NK-92 treated with Interleukin-12 subunit alpha and Interleukin-12 subunit beta, amount 100 ng/mL, for 24 hours (cell line): ENCODE measurements at regions not wholly inside any gene's neighbourhood (a gene's known extent, or its start where the extent isn't known, plus 50 kb on each side); places are given as distances from the start of the nearest gene placed in this dataset.
"Not testable (repeated sequence)": the region's sequence is repeated elsewhere in the genome, so short reads cannot be mapped to it uniquely, and the experiment has no call there.

Experiments used
- DNase-seq: peaks from one replicate; lab custom pipeline; 2025; lab: John Stamatoyannopoulos, UW

- not testable (repeated sequence) for DNase-seq
Observed at GRCh38 chr9:74094037-74094436, 403.1 kb upstream of the RORB start.

DNA sequence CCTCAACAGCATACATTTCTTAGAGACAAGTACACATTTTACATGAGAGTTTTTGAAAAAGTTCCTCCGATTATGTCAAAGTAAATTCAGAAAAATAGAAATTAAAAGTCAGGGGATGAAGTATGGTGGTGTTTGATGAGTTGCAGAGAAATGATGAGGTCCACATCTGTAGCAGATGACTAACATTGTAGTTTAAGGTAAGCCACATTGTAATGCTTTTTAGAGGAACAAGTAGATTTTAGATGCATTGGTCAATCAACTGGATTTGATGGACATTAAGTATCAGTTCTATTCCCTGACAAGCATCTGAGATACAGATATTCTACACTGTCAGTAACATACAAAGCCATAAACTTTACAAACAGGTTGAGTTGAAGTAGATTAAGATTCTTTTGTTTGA, 402.4 kb upstream of the RORB start:
- no peak for DNase-seq

GRCh38 chr9:74095925-74096324, 401.2 kb upstream of the RORB start:
- no peak for DNase-seq

DNA sequence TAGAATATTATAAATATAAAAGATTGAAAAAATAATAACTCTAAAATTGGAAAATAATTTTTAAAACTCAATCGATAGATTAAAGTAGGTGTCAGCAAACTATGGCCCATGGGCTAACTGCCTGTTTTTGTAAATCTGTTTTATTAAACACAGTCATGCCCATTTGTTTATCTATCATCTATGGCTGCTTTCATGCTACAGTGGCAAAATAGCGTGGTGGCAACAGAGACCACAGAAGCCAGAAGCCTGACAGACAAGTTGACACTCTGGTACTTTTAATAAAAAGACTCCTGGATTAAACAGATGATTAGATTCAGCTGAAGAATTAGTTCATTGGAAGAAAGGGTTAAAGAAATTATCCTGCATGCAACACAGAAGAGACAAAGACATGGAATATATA, 400.7 kb upstream of the RORB start:
- no peak for DNase-seq

- DNase-seq, result no peak
Observed at GRCh38 chr9:74100042-74100441, 397.1 kb upstream of the RORB start.

DNA sequence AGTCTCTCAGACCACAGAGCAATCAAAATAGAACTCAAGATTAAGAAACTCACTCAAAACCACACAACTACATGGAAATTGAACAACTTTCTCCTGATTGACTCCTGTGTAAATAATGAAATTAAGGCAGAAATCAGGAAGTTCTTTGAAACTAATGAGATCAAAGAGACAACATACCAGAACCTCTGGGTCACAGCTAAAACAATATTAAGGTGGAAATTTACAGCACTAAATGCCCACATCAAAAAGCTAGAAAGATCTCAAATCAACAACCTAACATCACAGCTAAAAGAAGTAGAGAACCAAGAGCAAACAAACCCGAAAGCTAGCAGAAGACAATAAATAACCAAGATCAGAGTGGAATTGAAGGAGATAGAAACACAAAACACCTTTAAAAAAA, 395.0 kb upstream of the RORB start:
- DNase-seq, result not testable (repeated sequence)

GRCh38 chr9:74102702-74103101, 394.4 kb upstream of the RORB start:
- DNase-seq, result no peak

- DNase-seq, result no peak
Observed at GRCh38 chr9:74107692-74108091, 389.4 kb upstream of the RORB start.

- no peak for DNase-seq
Observed at GRCh38 chr9:74115976-74116375, 381.2 kb upstream of the RORB start.

- DNase-seq, result no peak
Observed at GRCh38 chr9:74117151-74117550, 380.0 kb upstream of the RORB start.

DNA sequence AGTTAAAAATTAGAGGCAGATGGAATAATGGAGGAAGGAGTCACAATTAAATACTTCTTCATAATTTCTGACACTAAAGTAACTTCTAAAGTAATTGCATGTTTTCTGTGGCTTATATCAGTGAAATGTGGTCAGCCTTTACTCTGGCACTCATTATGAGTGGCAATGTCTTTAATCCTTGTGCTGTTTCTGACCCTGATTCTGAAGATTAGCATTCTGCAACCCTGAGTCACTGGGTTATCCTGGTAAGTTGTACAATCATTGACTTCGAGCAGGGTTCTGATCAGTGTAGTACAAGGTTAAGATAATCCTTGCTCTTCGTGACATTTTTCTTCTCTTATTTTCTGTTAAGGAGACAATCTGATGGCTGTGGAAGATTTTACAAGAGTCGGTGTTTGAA, 379.4 kb upstream of the RORB start:
- no peak for DNase-seq

- no peak for DNase-seq
Observed at GRCh38 chr9:74120061-74120460, 377.1 kb upstream of the RORB start.

GRCh38 chr9:74120470-74120869, 376.7 kb upstream of the RORB start:
- no peak for DNase-seq

GRCh38 chr9:74122216-74122615, 374.9 kb upstream of the RORB start:
- DNase-seq, result no peak

DNA sequence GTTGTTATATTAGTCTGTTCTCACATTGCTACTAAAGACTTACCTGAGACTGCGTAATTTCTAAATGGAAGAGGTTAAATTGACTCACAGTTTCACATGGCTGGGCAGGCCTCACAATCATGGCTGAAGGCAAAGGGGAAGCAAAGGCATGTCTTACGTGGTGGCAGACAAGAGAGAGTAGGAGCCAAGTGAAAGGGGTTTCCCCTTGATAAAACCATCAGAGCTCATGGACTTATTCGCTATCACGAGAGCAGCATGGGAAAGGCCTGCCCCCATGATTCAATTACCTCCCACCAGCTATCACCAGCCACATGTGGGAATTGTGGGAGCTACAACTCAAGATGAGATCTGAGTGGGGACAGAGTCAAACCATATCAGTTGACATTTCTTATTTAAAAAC, 374.5 kb upstream of the RORB start:
- no peak for DNase-seq

GRCh38 chr9:74125941-74126340, 371.2 kb upstream of the RORB start:
- DNase-seq, result no peak

- DNase-seq, result no peak
Observed at GRCh38 chr9:74132986-74133385, 364.1 kb upstream of the RORB start.

GRCh38 chr9:74133921-74134320, 363.2 kb upstream of the RORB start:
- no peak for DNase-seq

DNA sequence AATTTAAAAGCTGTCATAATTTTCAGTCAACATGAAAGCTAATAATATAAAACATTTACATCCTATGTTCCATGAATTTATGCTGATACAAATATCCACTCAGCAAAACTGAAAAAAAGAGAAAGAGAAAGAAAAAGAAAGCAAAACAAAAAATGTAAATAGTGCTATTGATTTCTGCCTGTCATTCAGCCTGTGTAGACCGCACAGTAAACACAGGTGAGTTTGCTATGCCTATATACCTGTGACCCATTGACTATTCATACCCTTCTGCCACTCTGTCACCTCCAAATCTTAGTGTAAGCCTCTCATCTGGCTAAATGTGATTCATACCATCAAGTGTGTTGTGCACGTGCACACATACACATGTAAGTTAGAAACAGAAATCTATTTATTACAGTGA, 359.0 kb upstream of the RORB start:
- DNase-seq, result no peak

- no peak for DNase-seq
Observed at GRCh38 chr9:74140141-74140540, 357.0 kb upstream of the RORB start.

DNA sequence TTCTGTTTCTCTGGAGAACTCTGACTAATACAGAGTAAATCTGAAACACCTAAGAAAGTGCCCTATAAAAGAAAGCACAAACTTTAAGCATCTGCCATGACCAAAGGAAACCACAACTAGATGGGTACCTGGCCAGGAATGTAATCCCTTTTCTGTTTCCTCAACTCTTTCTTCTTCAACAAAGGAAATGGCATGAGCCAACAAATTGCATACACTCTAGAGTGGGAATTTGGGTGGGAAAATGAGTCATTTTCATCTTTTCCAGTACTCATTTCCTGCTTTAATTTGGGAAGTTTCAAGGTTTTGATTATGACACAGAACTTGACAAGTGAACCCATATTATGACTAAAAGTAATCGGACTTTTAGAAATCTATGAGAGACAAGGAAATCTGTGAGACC, 349.2 kb upstream of the RORB start:
- DNase-seq, result no peak

DNA sequence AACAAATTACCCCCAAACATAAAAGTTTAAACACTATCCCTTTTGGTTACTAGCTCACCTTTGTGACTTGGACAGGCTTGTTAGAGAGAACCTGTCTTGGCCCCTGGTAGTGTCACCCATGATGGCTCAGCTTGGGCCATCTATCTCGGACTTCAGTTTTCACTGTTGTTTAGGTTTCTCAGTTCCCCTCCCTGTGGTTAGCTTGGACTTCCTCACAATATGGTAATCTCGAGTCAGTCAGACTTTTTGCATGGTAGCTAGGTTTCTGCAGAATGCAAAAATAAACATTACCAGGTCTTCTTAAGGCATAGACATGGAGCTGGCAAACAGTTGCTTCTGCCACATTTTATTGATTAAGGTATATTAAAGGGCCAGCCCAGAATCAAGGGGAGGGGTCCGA, 324.3 kb upstream of the RORB start:
- no peak for DNase-seq

GRCh38 chr9:74173284-74173683, 323.9 kb upstream of the RORB start:
- no peak for DNase-seq

DNA sequence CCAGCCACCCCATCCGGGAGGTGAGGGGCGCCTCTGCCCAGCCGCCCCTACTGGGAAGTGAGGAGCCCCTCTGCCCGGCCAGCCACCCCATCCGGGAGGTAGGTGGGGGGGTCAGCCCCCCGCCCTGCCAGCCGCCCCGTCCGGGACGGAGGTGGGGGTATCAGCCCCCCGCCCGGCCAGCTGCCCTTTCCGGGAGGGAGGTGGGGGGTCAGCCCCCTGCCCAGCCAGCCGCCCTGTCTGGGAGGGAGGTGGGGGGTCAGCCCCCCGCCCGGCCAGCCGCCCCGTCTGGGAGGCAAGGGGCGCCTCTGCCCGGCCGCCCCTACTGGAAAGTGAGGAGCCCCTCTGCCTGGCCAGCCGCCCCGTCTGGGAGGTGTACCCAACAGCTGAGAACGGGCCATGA, 299.4 kb upstream of the RORB start:
- not testable (repeated sequence) for DNase-seq

- DNase-seq, result no peak
Observed at GRCh38 chr9:74205056-74205455, 292.1 kb upstream of the RORB start.
